Neutrophil (primary cell): ENCODE measurements at regions not wholly inside any gene's neighbourhood (a gene's known extent, or its start where the extent isn't known, plus 50 kb on each side); places are given as distances from the start of the nearest gene placed in this dataset.

Experiments used
- H3K27ac ChIP-seq: fragments of 200-600 bp; sonication (generic); 2 replicates; pipeline ENCODE4 v1.5.1; 2016; ENCODE audit warnings: mild to moderate bottlenecking, moderate library complexity
- H3K27me3 ChIP-seq: fragments of 200-600 bp; sonication (generic); 2 replicates; pipeline ENCODE4 v1.6.0; 2016; ENCODE audit warnings: mild to moderate bottlenecking
- H3K36me3 ChIP-seq: fragments of 200-600 bp; sonication (generic); 2 replicates; pipeline ENCODE4 v1.5.1; 2017
- H3K4me1 ChIP-seq, 2 experiments: fragments of 200-600 bp in 1 of 2; sonication (generic) in 1 of 2; 1 replicate in 1 of 2; 2 replicates in 1 of 2; pipeline versions ENCODE4 v1.5.1 to v1.6.1; 2013 to 2016; ENCODE audit warnings: low read depth in 1 of 2, low read length in 1 of 2, mild to moderate bottlenecking in 1 of 2, moderate library complexity in 1 of 2; ENCODE audit not compliant: control insufficient read depth in 1 of 2, insufficient read depth in 1 of 2
- H3K4me3 ChIP-seq, 2 experiments: fragments of 200-600 bp in 1 of 2; sonication (generic) in 1 of 2; 1 replicate in 1 of 2; 2 replicates in 1 of 2; pipeline ENCODE4 v1.5.1; 2013 to 2016; ENCODE audit warnings: low read depth in 1 of 2, low read length in 1 of 2, mild to moderate bottlenecking in 1 of 2, moderate library complexity in 1 of 2
- H3K9me3 ChIP-seq: fragments of 200-600 bp; sonication (generic); 2 replicates; pipeline ENCODE4 v1.5.1; 2016
- TF ChIP-seq, protein P1 (sequence below): fragments of 200-600 bp; sonication (generic); IDR thresholded peaks from 2 replicates; pipeline ENCODE4 v1.5.1; 2016; ENCODE audit warnings: antibody characterized with exemption

DNA sequence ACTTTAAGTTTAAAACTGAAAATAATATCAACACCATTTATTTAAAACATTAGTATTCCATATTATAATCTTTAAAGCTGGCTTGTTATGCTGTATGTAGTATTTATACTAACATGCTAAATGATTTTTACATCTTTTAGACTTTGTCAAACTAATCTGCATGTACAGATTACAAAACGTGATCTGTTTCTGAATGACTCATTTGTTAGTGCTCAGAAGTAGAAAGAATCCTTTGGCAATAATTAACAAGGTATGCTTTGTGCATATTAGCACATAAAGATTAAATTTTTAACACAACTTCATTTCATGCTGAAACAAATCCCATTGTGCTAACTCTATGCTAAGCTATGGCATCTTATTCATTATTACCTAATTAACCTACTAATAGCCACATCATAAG lies 242.4 kb downstream of the BARHL2 start:
- Histone ChIP-seq H3K36me3 (no peaks in the 10 kb centered on the region), H3K4me1 (no peaks in the 10 kb centered on the region), H3K4me3 (no peak overlapping the region), H3K9me3 (no peaks in the 10 kb centered on the region), H3K27me3 (no peaks in the 10 kb centered on the region), H3K27ac (no peak overlapping the region)
- TF ChIP-seq, protein P1, sequence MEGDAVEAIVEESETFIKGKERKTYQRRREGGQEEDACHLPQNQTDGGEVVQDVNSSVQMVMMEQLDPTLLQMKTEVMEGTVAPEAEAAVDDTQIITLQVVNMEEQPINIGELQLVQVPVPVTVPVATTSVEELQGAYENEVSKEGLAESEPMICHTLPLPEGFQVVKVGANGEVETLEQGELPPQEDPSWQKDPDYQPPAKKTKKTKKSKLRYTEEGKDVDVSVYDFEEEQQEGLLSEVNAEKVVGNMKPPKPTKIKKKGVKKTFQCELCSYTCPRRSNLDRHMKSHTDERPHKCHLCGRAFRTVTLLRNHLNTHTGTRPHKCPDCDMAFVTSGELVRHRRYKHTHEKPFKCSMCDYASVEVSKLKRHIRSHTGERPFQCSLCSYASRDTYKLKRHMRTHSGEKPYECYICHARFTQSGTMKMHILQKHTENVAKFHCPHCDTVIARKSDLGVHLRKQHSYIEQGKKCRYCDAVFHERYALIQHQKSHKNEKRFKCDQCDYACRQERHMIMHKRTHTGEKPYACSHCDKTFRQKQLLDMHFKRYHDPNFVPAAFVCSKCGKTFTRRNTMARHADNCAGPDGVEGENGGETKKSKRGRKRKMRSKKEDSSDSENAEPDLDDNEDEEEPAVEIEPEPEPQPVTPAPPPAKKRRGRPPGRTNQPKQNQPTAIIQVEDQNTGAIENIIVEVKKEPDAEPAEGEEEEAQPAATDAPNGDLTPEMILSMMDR, result no peak

DNA sequence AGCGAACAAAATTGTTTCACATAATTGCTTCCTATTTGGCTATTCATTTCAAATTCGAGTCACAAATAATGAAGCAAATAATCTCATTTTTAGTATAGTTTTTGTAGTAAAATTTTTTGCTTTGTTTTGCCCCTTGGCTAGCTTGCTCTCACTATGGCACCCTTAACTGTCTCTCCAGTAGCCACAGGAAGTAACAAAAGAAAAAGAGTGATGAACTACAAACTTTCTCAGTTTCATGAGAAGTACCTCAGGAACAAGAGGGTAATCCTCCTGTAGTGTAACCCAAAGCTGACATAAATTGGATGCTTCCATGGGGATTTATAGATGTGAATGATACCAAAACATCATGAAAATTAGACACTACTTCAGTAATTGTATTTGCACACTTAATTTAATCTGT lies 242.9 kb downstream of the BARHL2 start:
- H3K9me3 ChIP-seq, result no peaks in the 10 kb centered on the region
- no peak overlapping the region for H3K4me3 ChIP-seq
- TF ChIP-seq, protein P1, result no peak
- no peaks in the 10 kb centered on the region for H3K4me1 ChIP-seq
- H3K27me3 ChIP-seq, result no peaks in the 10 kb centered on the region
- H3K27ac ChIP-seq, result no peak overlapping the region
- H3K36me3 ChIP-seq, result no peaks in the 10 kb centered on the region

DNA sequence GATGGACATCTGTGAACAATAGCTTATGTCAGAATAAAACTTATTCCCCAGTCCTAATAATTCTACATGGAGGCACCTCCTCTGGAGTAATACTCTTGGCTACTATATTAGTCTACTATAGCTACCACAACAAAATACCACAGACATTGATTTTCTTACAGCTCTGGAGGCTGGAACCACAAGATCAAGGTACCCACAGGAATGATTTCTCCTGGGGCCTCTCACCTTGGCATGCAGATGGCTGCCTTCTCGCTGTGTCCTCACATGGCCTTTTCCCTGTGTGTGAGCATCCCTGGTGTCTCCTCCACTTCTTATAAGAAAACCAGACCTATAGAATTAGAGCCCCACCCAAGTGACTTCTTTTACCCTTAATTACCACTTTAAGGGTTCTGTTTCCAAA lies 244.3 kb downstream of the BARHL2 start:
- H3K27me3 ChIP-seq, result no peaks in the 10 kb centered on the region
- TF ChIP-seq, protein P1, result no peak
- no peak overlapping the region for H3K27ac ChIP-seq
- no peak overlapping the region for H3K4me3 ChIP-seq
- H3K36me3 ChIP-seq, result no peaks in the 10 kb centered on the region
- no peaks in the 10 kb centered on the region for H3K9me3 ChIP-seq
- H3K4me1 ChIP-seq, result no peaks in the 10 kb centered on the region

DNA sequence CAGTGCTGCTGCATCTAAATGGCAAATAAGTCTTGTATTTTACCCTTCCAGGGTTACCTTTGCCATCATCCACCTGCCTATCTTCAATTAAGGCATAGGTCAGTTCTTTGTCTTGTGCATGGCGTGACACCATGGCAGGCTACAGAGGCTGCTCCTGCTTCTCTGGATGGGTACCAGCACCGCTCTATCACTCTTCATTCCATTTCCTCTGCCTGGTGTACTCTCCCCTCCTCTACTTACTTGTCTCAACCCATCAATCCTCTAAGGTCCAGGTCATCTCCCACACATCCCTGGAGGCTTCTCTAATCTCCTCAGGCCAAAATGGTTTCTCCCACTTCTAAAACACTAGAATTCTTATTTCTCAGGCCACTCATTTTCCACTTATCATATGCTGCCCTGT lies 257.5 kb downstream of the BARHL2 start:
- TF ChIP-seq, protein P1, result no peak
- no peak overlapping the region for H3K4me3 ChIP-seq
- no peak overlapping the region for H3K27ac ChIP-seq
- no peaks in the 10 kb centered on the region for H3K4me1 ChIP-seq
- H3K9me3 ChIP-seq, result no peaks in the 10 kb centered on the region
- H3K27me3 ChIP-seq, result no peaks in the 10 kb centered on the region
- H3K36me3 ChIP-seq, result no peaks in the 10 kb centered on the region

DNA sequence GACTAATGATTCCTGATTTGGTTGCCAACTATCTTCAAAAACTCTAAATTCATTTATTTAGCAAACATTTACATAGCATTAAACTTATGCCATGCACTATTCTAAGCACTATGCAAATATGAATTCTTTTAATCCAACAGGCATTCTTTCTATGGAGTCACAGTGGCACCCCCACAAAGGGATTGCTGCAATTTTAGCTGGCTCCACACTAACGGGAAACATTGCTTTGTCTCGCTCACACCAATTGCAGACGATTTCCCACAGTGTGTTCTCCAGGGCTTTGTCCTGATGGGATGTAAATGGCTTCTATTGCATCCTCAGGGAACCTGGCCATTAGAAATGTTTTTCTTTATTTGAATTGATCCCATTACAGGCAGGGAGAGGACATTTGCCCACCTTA lies 259.1 kb downstream of the BARHL2 start:
- Histone ChIP-seq H3K27ac (no peak overlapping the region), H3K4me3 (no peak overlapping the region), H3K27me3 (no peaks in the 10 kb centered on the region), H3K9me3 (no peaks in the 10 kb centered on the region), H3K36me3 (no peaks in the 10 kb centered on the region), H3K4me1 (no peaks in the 10 kb centered on the region)
- TF ChIP-seq, protein P1, result no peak

DNA sequence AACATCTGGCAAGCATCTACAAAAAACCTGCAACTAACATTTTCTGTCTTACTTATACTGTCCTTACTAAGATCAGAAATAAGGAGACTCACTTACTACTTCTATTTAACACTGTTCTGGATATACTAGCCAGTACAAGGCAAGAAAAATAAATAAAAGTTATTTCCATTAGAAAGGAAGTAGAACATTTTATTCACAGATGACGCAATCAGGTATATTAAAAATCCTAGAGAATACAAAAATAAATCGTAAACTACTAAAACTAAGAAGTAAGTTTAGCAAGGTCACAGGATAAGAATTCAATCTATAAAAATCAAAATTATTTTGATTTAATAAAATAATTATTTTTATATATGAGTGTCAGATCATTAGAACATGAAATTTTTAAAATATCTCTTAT lies 264.6 kb downstream of the BARHL2 start:
- no peak overlapping the region for H3K4me3 ChIP-seq
- H3K4me1 ChIP-seq, result no peaks in the 10 kb centered on the region
- no peak overlapping the region for H3K27ac ChIP-seq
- H3K9me3 ChIP-seq, result no peaks in the 10 kb centered on the region
- no peaks in the 10 kb centered on the region for H3K27me3 ChIP-seq
- TF ChIP-seq, protein P1, result no peak
- no peaks in the 10 kb centered on the region for H3K36me3 ChIP-seq
